PC-3 (cell line): ENCODE measurements at regions not wholly inside any gene's neighbourhood (a gene's known extent, or its start where the extent isn't known, plus 50 kb on each side); places are given as distances from the start of the nearest gene placed in this dataset.

Source experiments
- CTCF ChIP-seq: fragments of 300-600 bp; sonication (generic); conservative IDR thresholded peaks from 2 replicates; pipeline ENCODE4 v1.5.1; 2017; ENCODE audit warnings: antibody characterized with exemption, low read depth, mild to moderate bottlenecking, low read length
- EZH2 ChIP-seq: fragments of 300-600 bp; sonication (generic); IDR thresholded peaks from one replicate; pipeline ENCODE4 v1.6.1; 2017; ENCODE audit warnings: antibody characterized with exemption, mild to moderate bottlenecking, low read length; ENCODE audit not compliant: unreplicated experiment

- TF ChIP-seq CTCF (no peak), EZH2 (no peak)
These were observed 208.5 kb upstream of the TNC start for GRCh38 chr9:115326461-115326860.
